ENCODE measurements at regions not wholly inside any gene's neighbourhood (a gene's known extent, or its start where the extent isn't known, plus 50 kb on each side); places are given as distances from the start of the nearest gene placed in this dataset.

- TF ChIP-seq EZH2 (IDR thresholded peaks at IDR 0.05; ENCODE audit: low read length): no peak
- TF ChIP-seq CTCF (optimal IDR thresholded peaks at IDR 0.05 in 1 of 3, IDR thresholded peaks at IDR 0.05 in 1 of 3, conservative IDR thresholded peaks at IDR 0.05 in 1 of 3; ENCODE audit: extremely low read depth in 1 of 3, insufficient read depth in 2 of 3, low read length in 3 of 3): no peak
These were observed 463.5 kb downstream of the KCTD16 start for GRCh38 chr5:144634138-144634537.

All from keratinocyte (primary cell).